Transverse colon (tissue), 4 donors: ENCODE measurements at regions not wholly inside any gene's neighbourhood (a gene's known extent, or its start where the extent isn't known, plus 50 kb on each side); places are given as distances from the start of the nearest gene placed in this dataset.

Experiments used
- DNase-seq: peaks from one replicate; pipeline ENCODE4 v3.0.0-alpha.2; 2019
- H3K27ac ChIP-seq, 4 donors: fragments of 200-600 bp; sonication (generic); 2 replicates each; pipeline ENCODE4 v1.5.1; 2016 to 2018; ENCODE audit warnings: inconsistent platforms in 4 of 4
- H3K27me3 ChIP-seq: fragments of 200-600 bp; sonication (generic); 2 replicates; pipeline ENCODE4 v1.5.1; 2017; ENCODE audit warnings: inconsistent platforms
- H3K36me3 ChIP-seq, 4 donors: fragments of 200-600 bp; sonication (generic); 2 replicates each; pipeline ENCODE4 v1.5.1; 2017 to 2019; ENCODE audit warnings: inconsistent platforms in 4 of 4
- H3K4me1 ChIP-seq, 4 donors: fragments of 200-600 bp; sonication (generic); 2 replicates each; pipeline ENCODE4 v1.5.1; 2017 to 2020; ENCODE audit warnings: inconsistent platforms in 4 of 4
- H3K4me3 ChIP-seq, 4 donors: fragments of 200-600 bp; sonication (generic); 1 replicate in 1 of 4; 2 replicates in 3 of 4; pipeline versions ENCODE4 v1.5.1 to v1.6.1; 2017 to 2019; ENCODE audit warnings: inconsistent platforms in 4 of 4
- H3K9me3 ChIP-seq, 2 donors: fragments of 200-600 bp; sonication (generic); 2 replicates each; pipeline ENCODE4 v1.5.1; 2017 to 2019; ENCODE audit warnings: inconsistent platforms in 2 of 2
- CTCF ChIP-seq, 5 experiments: fragments of 200-600 bp in 3 of 5; fragments of 450-650 bp in 2 of 5; sonication (generic) in 3 of 5; IDR thresholded peaks; 1 replicate in 2 of 5; 2 replicates in 3 of 5; pipeline ENCODE4 v1.5.1; 2016 to 2017; ENCODE audit warnings: antibody characterized with exemption in 5 of 5, inconsistent platforms in 3 of 5, mild to moderate bottlenecking in 2 of 5, moderate library complexity in 1 of 5
- EP300 ChIP-seq: sonication (generic); formaldehyde crosslinking; IDR thresholded peaks from one replicate; pipeline ENCODE4 v1.6.1; 2017; ENCODE audit warnings: antibody characterized with exemption, low read depth
- POLR2A ChIP-seq: fragments of 450-650 bp; IDR thresholded peaks from one replicate; pipeline ENCODE4 v1.6.1; 2016; ENCODE audit warnings: antibody characterized with exemption, mild to moderate bottlenecking, moderate library complexity
- POLR2AphosphoS5 ChIP-seq, 3 donors: sonication (generic); formaldehyde crosslinking; IDR thresholded peaks; one replicate each; pipeline ENCODE4 v1.6.1; 2016; ENCODE audit warnings: antibody characterized with exemption in 3 of 3
- WGBS, 2 donors: methylation state at CpG; one replicate each; pipeline ENCODE4 v1.1.5; 2018; ENCODE audit warnings: low coverage in 1 of 2; 5-methylcytosine and 5-hydroxymethylcytosine counted together
- in situ Hi-C, 4 donors: fragments of 200-750 bp; cut with MboI; loops; one replicate each; pipeline versions ENCODE4 v1.15.0 to v1.15.1; 2017; ENCODE audit warnings: low sequenced_read_pairs in 3 of 4, low pct_ligation_motif_present in 1 of 4, low pct_unique_long_range_greater_than_20kb in 1 of 4
- intact Hi-C: fragments of 100-400 bp; cut with DNase I; formaldehyde crosslinking; loops from one replicate; pipeline ENCODE4 v1.15.1; 2023; ENCODE audit warnings: low total_unique reads

- no peak for DNase-seq
- no peak overlapping the region for H3K27ac ChIP-seq
- no peak overlapping the region for H3K4me3 ChIP-seq
- in situ Hi-C loops (no loop called here), intact Hi-C loops (no loop called here)
- H3K9me3 ChIP-seq: no peaks in the 10 kb centered on the region
- no peak for TF ChIP-seq POLR2AphosphoS5 (IDR thresholded peaks at IDR 0.05)
- no peak for TF ChIP-seq POLR2A
- no peak for TF ChIP-seq EP300
- no peak for TF ChIP-seq CTCF (IDR thresholded peaks at IDR 0.05)
- 69 to 78% methylated on average over 2 of the region's 2 CpGs for whole genome bisulfite sequencing, 2 donors
- no peaks in the 10 kb centered on the region for H3K27me3 ChIP-seq
- H3K36me3 ChIP-seq: no peaks in the 10 kb centered on the region
- no peaks in the 10 kb centered on the region for H3K4me1 ChIP-seq
These were observed 676.3 kb upstream of the ARGLU1 start for GRCh38 chr13:107244241-107244640.

- TF ChIP-seq EP300 (no peak), POLR2AphosphoS5 (IDR thresholded peaks at IDR 0.05) (no peak), POLR2A (no peak), CTCF (IDR thresholded peaks at IDR 0.05) (no peak)
- WGBS, 2 donors: 81 to 92% methylated on average over 6 of the region's 6 CpGs
- intact Hi-C loops (no loop called here), in situ Hi-C loops (no loop called here)
- Histone ChIP-seq H3K27me3 (no peaks in the 10 kb centered on the region), H3K4me1 (no peaks in the 10 kb centered on the region), H3K9me3 (no peaks in the 10 kb centered on the region), H3K36me3 (no peaks in the 10 kb centered on the region), H3K27ac (no peak overlapping the region), H3K4me3 (no peak overlapping the region)
- no peak for DNase-seq
These were observed 674.2 kb upstream of the ARGLU1 start for GRCh38 chr13:107242138-107242537.

GRCh38 chr13:107241381-107241780 is 673.4 kb upstream of the ARGLU1 start:
- intact Hi-C loops (no loop called here), in situ Hi-C loops (no loop called here)
- Histone ChIP-seq H3K27ac (no peak overlapping the region), H3K36me3 (no peaks in the 10 kb centered on the region), H3K9me3 (no peaks in the 10 kb centered on the region), H3K4me1 (no peaks in the 10 kb centered on the region), H3K27me3 (no peaks in the 10 kb centered on the region), H3K4me3 (no peak overlapping the region)
- no peak for DNase-seq
- TF ChIP-seq POLR2AphosphoS5 (IDR thresholded peaks at IDR 0.05) (no peak), CTCF (IDR thresholded peaks at IDR 0.05) (no peak), POLR2A (no peak), EP300 (no peak)
- WGBS, 2 donors: 84% methylated on average over 7 of the region's 7 CpGs; no CpG with 5 or more reads in 1 of the 2 donors

- intact Hi-C loops (no loop called here), in situ Hi-C loops (no loop called here)
- Histone ChIP-seq H3K36me3 (no peaks in the 10 kb centered on the region), H3K4me3 (no peak overlapping the region), H3K27ac (no peak overlapping the region), H3K9me3 (no peaks in the 10 kb centered on the region), H3K27me3 (no peaks in the 10 kb centered on the region), H3K4me1 (no peaks in the 10 kb centered on the region)
- TF ChIP-seq POLR2A: no peak
- no peak for TF ChIP-seq EP300
- no peak for TF ChIP-seq POLR2AphosphoS5 (IDR thresholded peaks at IDR 0.05)
- TF ChIP-seq CTCF (IDR thresholded peaks at IDR 0.05): no peak
- WGBS, 2 donors: 83 to 100% methylated on average over 1 to 8 of the region's 8 CpGs
- DNase-seq: no peak
These were observed 671.3 kb upstream of the ARGLU1 start for GRCh38 chr13:107239213-107239612.
